Right forelimb (tissue), 1 donor: ENCODE measurements at regions not wholly inside any gene's neighbourhood (a gene's known extent, or its start where the extent isn't known, plus 50 kb on each side); places are given as distances from the start of the nearest gene placed in this dataset.

ENCODE experiments used
- DNase-seq: peaks from one replicate; pipeline ENCODE4 v3.0.0-alpha.2; 2018

DNA sequence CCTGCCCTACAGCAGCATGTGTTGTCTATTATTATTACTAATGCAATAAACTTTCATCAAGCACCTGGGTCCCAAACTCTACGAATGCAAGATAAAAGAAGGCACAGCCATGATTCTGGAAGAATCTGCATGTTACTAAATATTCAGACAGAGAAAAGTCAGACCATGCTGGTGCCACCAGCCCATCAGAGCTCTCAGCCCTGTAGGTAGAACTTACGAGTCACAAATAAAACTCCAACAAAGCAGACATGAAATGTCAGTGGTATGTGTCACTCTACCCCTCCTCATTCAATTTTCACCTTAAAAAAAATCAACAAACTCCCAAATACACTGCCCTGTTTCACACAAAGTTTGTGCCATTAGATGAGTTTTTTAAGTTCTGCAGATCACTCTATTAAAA lies 62.4 kb upstream of the TIAM1 start:
- no peak for DNase-seq

DNA sequence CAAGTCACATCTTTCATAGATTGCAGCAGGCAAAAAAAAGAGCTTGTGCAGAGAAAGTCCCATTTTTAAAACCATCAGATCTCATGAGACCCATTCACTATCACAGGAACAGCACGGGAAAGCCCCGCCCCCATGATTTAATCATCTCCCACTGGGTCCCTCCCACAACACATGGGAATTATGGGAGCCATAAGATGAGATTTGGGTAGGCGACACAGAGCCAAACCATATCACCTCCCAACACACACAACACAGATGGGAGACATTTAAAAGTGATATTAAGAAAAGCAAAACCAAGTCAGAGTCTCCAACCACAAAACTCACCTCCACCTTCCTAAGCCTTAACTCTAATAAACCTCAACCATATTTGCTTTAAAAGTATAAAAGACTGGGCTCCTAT lies 61.5 kb upstream of the TIAM1 start:
- DNase-seq, result no peak

DNA sequence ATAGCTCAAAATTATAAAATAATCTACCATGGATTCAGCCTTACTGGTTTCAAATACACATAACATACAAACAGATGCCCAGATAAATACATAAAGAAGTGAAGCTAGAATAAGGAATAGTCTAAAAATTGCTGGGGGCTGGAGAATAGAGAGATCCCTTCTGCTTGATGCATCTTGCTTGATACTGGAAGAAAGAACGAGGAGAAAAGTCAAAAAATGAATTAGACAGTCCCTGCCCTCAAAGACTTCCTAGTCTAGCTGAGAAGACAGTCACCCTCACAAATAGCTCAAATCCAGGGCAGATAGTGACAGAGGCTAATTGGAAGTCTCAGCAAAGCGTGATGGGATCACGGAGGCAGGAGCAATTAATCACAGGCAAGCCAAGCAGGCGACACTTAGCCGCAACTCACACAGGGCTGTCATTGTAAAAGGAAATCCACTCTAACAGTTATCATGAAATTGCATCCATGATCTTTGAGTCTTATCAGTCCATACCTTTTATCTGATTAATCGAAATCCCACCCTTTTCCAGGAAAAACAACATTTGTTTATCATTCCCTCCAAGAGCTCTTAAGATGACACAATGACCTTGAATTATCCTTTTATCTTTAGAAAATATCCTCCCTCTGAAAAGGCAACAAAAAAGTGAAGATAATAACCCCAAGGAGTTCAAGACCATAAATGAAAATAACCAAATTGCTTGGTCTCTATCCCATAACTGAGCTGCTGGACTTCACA lies 59.7 kb upstream of the TIAM1 start:
- no peak for DNase-seq

DNA sequence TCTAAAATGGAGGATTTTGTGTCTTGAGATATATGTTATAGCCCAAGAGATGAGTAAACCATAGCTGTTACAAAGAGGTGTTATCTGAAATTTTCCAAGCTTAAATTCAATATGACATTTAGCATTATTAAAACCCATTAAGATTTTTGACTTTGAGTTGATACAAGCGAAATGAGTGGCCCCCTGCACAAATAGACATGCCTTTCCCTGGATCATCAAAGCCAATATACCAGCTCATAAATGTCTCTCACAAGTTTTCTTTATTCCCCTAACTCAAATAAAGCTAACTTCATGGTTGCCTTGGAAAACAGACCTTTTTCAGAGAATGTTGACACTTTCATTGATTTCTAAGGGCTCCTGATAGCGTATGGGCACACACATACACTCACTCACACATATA lies 55.5 kb upstream of the TIAM1 start:
- DNase-seq, result no peak

DNA sequence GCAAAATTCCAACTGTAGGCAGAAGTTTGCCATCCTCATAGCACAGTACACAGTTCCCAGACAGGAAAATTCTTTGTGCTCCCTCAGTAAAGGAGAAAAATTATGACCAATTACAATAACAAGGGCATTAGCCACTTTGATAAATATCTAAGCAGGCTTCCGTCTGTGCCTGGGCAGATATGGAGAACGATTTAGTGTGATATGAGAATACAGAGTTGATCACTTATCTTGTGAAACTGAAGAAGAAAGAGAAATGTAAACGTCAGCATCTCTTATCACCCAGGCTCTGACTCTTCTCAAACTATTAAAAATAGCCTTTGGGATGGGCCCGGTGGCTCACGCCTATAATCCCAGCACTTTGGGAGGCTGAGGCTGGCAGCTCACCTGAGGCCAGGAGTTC lies 54.5 kb upstream of the TIAM1 start:
- DNase-seq, result no peak

DNA sequence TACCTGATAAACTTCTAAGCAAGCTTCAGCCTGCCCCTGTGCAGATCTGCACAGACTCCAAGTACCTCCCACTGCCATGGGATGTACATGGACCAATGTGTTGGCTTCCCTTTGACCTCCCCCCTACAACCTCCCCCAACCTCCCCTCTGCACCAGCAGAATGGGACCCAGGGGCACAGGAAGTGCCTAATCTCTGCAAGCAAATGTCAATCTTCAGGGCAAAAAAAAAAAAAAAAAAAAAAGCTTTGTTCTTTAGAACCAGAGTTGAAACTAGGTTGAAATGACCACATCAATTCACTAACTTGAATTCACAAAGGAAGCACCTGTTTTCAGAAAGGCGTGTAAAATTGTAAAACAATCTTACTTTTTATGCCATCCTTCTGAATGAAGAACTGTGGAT lies 53.9 kb upstream of the TIAM1 start:
- no peak for DNase-seq

DNA sequence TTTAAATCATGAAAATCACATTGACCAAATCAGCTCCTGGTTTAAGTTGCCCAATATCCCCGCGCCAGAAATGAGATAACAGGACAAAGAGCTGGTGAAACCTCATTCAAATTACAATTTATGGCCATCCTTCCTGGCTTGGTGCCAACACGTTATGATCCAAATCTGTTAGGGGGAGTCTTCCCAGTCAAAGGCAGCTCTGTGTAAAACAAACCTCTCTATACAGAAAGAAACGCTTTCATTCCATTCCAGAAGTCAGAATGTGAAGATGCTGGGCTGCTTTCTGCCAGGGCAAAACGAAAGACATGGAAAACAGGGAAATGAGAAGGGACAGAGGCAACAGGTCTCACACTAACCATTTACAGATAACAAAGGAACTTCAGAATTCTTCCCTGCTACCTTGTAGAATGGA lies 53.5 kb upstream of the TIAM1 start:
- no peak for DNase-seq

DNA sequence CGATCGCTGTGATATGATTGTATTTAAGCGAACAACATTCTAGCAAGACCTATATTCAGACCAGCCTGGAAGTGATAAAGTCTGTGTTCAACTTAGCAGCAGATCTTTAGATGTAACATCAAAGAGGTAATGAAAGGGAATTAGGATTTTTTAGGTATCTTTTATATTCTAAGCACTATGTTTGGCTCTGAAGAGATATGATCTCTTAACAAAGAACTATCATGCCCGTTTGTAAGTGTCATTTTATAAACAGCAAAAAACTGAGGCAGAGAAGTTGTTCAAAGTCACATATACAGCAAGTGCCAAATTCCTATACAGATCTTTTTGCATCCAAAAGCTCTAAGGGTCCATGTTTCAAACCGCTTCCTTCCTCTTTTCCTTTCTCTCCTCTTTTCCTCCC lies 53.0 kb upstream of the TIAM1 start:
- DNase-seq, result no peak

DNA sequence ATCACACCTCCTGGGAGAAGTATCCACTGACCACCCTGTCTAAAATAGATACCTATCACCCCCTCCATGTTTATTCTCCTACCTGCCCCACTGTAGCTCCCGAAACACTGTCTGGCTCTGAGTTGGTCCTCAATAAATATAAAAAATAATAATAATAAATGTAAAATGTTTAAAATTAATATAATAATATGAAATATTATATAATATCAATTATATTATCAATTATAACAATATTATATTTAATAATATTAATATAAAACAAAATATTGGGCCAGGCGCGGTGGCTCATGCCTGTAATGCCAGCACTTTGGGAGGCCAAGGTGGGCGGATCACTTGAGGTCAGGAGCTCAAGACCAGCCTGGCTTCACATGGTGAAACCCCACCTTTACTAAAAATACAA lies 52.3 kb upstream of the TIAM1 start:
- DNase-seq, result no peak

DNA sequence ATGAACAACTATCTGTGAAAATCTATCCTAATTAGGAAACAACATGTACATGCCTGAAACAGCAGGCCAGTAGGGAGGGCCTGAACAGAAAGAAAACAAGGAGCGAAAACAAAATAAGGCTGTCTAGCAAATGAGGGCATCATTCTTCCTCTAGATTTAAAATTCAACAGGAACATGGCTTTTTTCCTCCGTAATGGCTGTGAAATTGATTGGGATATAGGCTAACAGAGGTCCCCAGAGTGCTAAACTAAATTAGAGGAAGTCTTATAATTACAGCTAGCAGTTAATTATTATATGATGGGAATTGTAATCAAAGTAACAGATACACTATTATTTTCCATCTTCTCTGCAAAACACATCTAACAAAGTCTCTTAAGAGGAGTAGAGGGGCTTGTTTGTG lies 51.7 kb upstream of the TIAM1 start:
- DNase-seq, result no peak

DNA sequence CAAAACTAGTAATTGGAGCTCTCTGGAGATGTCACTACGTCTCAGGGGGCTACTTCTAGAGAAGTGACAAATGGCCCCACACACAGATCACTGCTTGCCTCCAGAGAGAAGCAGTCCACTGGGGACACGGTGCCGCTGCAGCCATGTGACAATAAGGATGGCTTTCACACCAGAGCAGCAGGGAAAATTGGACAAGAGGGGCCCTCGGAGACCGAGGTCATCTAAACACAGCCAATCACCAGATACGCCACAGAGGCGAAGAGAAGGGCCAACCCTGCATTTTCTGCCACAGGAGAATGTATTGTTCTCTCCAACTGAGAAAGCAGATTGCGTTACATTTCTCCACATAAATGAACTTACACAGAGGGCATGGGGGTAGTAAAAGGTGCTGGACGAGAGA lies 51.2 kb upstream of the TIAM1 start:
- no peak for DNase-seq

DNA sequence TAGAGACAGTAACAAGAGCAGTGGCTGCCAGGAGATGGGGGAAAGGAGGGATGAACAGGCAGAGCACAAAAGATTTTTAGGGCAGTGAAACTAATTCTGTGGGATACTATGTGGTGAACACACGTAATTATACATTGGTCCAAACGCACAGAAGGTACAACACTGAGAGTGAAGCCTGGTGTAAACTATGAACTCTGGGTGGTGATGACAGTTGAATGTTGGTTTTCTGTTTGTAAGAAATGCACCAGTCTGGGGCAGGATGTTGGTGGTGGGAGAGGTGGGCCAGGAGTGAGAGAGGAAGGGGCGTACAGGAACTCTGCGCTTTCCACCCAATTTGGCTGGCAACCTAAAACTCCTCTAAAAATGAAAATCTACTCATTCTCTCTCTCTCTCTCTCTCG lies 50.2 kb upstream of the TIAM1 start:
- no peak for DNase-seq
